ENCODE measurements at regions not wholly inside any gene's neighbourhood (a gene's known extent, or its start where the extent isn't known, plus 50 kb on each side); places are given as distances from the start of the nearest gene placed in this dataset.

- intact Hi-C loops (cut with DNase I), result no loop called here
- Histone ChIP-seq H3K27me3 (ENCODE audit: insufficient read depth in 3 of 3, low read length in 2 of 3) (no peaks in the 10 kb centered on the region), H3K4me1 (no peaks in the 10 kb centered on the region), H3K4me3 (no peak overlapping the region), H3K9me3 (no peaks in the 10 kb centered on the region), H3K36me3 (ENCODE audit: insufficient read depth in 1 of 2, low read depth in 1 of 2) (no peaks in the 10 kb centered on the region), H3K27ac (no peak overlapping the region)
- no peak for DNase-seq
- ATAC-seq, result no peak
- TF ChIP-seq CTCF (IDR thresholded peaks at IDR 0.05), result no peak
- WGBS, 3 donors, result 80 to 87% (median 82%) methylated on average over 2 of the region's 2 CpGs
Observed at GRCh38 chr9:118163751-118164150, 459.5 kb downstream of the TLR4 start.

- ATAC-seq (no peak), DNase-seq (no peak)
- WGBS, 3 donors, result 79 to 89% (median 89%) methylated on average over 1 of the region's 1 CpG
- no peak for TF ChIP-seq CTCF (IDR thresholded peaks at IDR 0.05)
- Histone ChIP-seq H3K9me3 (no peaks in the 10 kb centered on the region), H3K4me1 (no peaks in the 10 kb centered on the region), H3K27ac (no peak overlapping the region), H3K27me3 (ENCODE audit: insufficient read depth in 3 of 3, low read length in 2 of 3) (no peaks in the 10 kb centered on the region), H3K4me3 (no peak overlapping the region), H3K36me3 (ENCODE audit: insufficient read depth in 1 of 2, low read depth in 1 of 2) (no peaks in the 10 kb centered on the region)
- intact Hi-C loops (cut with DNase I), result no loop called here
Observed at GRCh38 chr9:118165451-118165850, 461.2 kb downstream of the TLR4 start.

GRCh38 chr9:118170032-118170955 is 466.1 kb downstream of the TLR4 start:
- Histone ChIP-seq H3K9me3 (no peaks in the 10 kb centered on the region), H3K27ac (no peak overlapping the region), H3K36me3 (ENCODE audit: insufficient read depth in 1 of 2, low read depth in 1 of 2) (no peaks in the 10 kb centered on the region), H3K4me3 (no peak overlapping the region), H3K4me1 (no peaks in the 10 kb centered on the region), H3K27me3 (ENCODE audit: insufficient read depth in 3 of 3, low read length in 2 of 3) (no peaks in the 10 kb centered on the region)
- peak in 1 of 4 donors; percentile 57 for ATAC-seq
- DNase-seq, result peak in 1 of 2 donors; percentile 23
- WGBS, 3 donors, result 23 to 32% (median 29%) methylated on average over 6 of the region's 6 CpGs
- peak; percentile 33 for TF ChIP-seq CTCF (IDR thresholded peaks at IDR 0.05)
- intact Hi-C loops (cut with DNase I), result no loop called here

GRCh38 chr9:118177241-118177640 is 473.0 kb downstream of the TLR4 start:
- intact Hi-C loops (cut with DNase I), result no loop called here
- H3K4me1 ChIP-seq, result no peaks in the 10 kb centered on the region
- no peak overlapping the region for H3K27ac ChIP-seq
- no peak for TF ChIP-seq CTCF (IDR thresholded peaks at IDR 0.05)
- H3K4me3 ChIP-seq, result no peak overlapping the region
- DNase-seq (no peak), ATAC-seq (no peak)
- H3K9me3 ChIP-seq, result no peaks in the 10 kb centered on the region
- no peaks in the 10 kb centered on the region for H3K27me3 ChIP-seq (ENCODE audit: insufficient read depth in 3 of 3, low read length in 2 of 3)
- H3K36me3 ChIP-seq (ENCODE audit: insufficient read depth in 1 of 2, low read depth in 1 of 2), result no peaks in the 10 kb centered on the region

All from psoas muscle (tissue), 7 donors.